ENCODE measurements at regions not wholly inside any gene's neighbourhood (a gene's known extent, or its start where the extent isn't known, plus 50 kb on each side); places are given as distances from the start of the nearest gene placed in this dataset.
"Not testable (repeated sequence)": the region's sequence is repeated elsewhere in the genome, so short reads cannot be mapped to it uniquely, and the experiment has no call there.

DNA sequence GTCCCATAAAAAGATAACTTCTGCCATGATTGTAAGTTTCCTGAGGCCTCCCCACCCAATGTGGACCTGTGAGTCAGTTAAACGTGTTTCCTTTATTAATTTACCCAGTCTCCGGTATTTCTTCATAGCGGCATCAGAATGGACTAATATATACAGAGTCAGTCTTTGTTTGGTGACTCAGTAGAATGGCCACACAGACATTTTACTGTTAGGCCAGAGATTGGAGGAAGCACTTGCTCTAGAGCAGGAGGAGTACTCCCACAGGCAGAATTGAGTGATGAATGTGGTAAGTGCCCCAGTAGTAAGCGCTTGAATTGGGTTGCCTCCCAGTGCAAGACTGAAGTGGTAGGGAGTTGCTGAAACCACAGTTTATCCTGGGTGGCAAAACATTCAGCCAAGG, 149.5 kb upstream of the SMIM30 start:
- no peak for DNase-seq (ENCODE audit: low spot score)
- Histone ChIP-seq H3K4me3 (no peak overlapping the region), H2AFZ (replicated peaks) (no peak overlapping the region), H3K27me3 (no peaks in the 10 kb centered on the region), H3F3A (ENCODE audit: low read depth) (no peaks in the 10 kb centered on the region), H3K9me3 (ENCODE audit: low read depth) (no peaks in the 10 kb centered on the region), H3K36me3 (no peaks in the 10 kb centered on the region), H3K79me2 (ENCODE audit: low read depth) (no peaks in the 10 kb centered on the region), H3K27ac (no peak overlapping the region), H3K4me2 (no peak overlapping the region), H3K9ac (no peak overlapping the region), H4K20me1 (ENCODE audit: low read depth) (no peaks in the 10 kb centered on the region), H3K4me1 (no peaks in the 10 kb centered on the region)
- Mint-ChIP-seq H3K27ac (no peak overlapping the region), H3K27me3 (ENCODE audit: insufficient read depth, low read depth) (no peaks in the 10 kb centered on the region), H3K9me3 (peaks cover 23% of the 10 kb centered on the region), H3K36me3 (no peaks in the 10 kb centered on the region), H3K4me1 (no peaks in the 10 kb centered on the region), H3K4me3 (no peak overlapping the region)
- TF ChIP-seq CTCF (IDR thresholded peaks at IDR 0.05) (no peak), EZH2phosphoT487 (IDR thresholded peaks at IDR 0.05) (no peak), EZH2 (IDR thresholded peaks at IDR 0.05) (no peak)

DNA sequence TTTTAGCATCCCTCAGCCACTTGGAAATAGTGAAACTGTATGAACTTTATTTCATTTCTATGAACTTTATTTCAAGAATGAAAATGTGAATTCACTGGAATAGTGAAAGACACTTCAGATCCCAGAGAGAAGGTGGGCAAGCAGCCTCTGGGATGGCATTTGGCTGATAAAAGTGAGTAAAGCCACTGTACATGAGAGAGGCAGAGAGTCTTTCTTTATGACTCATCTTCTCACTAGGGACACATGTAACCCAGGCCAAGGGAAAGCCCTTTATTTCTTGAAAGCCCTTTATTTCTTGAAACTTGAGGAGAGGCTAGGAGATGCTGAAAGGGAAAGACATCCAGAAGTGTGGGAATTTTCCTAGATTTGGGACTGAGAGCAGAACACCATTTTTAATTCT, 148.9 kb upstream of the SMIM30 start:
- H4K20me1 ChIP-seq (ENCODE audit: low read depth): no peaks in the 10 kb centered on the region
- no peaks in the 10 kb centered on the region for H3F3A ChIP-seq (ENCODE audit: low read depth)
- Mint-ChIP-seq H3K27me3 (ENCODE audit: insufficient read depth, low read depth) (no peaks in the 10 kb centered on the region), H3K27ac (no peak overlapping the region), H3K36me3 (no peaks in the 10 kb centered on the region), H3K4me1 (no peaks in the 10 kb centered on the region), H3K4me3 (no peak overlapping the region), H3K9me3 (peaks cover 23% of the 10 kb centered on the region)
- no peaks in the 10 kb centered on the region for H3K9me3 ChIP-seq (ENCODE audit: low read depth)
- no peaks in the 10 kb centered on the region for H3K4me1 ChIP-seq
- H3K4me2 ChIP-seq: no peak overlapping the region
- no peaks in the 10 kb centered on the region for H3K36me3 ChIP-seq
- H3K27me3 ChIP-seq: no peaks in the 10 kb centered on the region
- H3K4me3 ChIP-seq: no peak overlapping the region
- DNase-seq (ENCODE audit: low spot score): no peak
- H2AFZ ChIP-seq (replicated peaks): no peak overlapping the region
- H3K9ac ChIP-seq: no peak overlapping the region
- H3K79me2 ChIP-seq (ENCODE audit: low read depth): no peaks in the 10 kb centered on the region
- H3K27ac ChIP-seq: no peak overlapping the region
- no peak for TF ChIP-seq EZH2phosphoT487 (IDR thresholded peaks at IDR 0.05)
- TF ChIP-seq CTCF (IDR thresholded peaks at IDR 0.05): no peak
- TF ChIP-seq EZH2 (IDR thresholded peaks at IDR 0.05): no peak

DNA sequence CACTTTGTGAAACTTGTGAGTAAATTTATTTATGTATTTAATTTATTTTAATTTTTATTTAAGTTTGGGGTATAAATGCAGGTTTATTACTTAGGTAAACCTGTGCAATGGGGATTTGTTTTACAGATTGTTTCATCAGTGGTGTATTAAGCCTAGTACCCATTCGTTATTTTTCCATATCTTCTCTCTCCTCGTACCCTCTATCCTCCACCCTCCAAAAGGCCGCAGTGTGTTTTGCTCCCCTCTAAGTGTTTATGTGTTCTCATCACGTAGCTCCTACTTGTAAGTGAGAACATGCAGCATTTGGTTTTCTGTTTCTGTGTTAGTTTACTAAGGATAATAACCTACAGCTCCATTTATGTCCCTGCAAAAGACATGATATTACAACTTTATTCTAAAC, 145.4 kb upstream of the SMIM30 start:
- no peak overlapping the region for H3K4me3 ChIP-seq

GRCh38 chr7:113263215-113263742, 144.9 kb upstream of the SMIM30 start:
- DNase-seq (ENCODE audit: low spot score); H3F3A ChIP-seq (ENCODE audit: low read depth); H3K79me2 ChIP-seq (ENCODE audit: low read depth); H3K27me3 Mint-ChIP-seq (ENCODE audit: insufficient read depth, low read depth); H3K9me3 ChIP-seq (ENCODE audit: low read depth); H2AFZ ChIP-seq (replicated peaks); H3K4me3 ChIP-seq; H3K27ac ChIP-seq; H3K36me3 Mint-ChIP-seq; H3K27ac Mint-ChIP-seq; H3K9me3 Mint-ChIP-seq; H3K4me1 Mint-ChIP-seq; H4K20me1 ChIP-seq (ENCODE audit: low read depth); H3K4me2 ChIP-seq; H3K4me1 ChIP-seq; H3K36me3 ChIP-seq; H3K9ac ChIP-seq; H3K4me3 Mint-ChIP-seq; H3K27me3 ChIP-seq: not testable (repeated sequence)

More for the DNA sequence above, 145.4 kb upstream of the SMIM30 start:
- Histone ChIP-seq H3K9me3 (ENCODE audit: low read depth) (no peaks in the 10 kb centered on the region), H3K36me3 (no peaks in the 10 kb centered on the region), H3K9ac (no peak overlapping the region), H3K27me3 (no peaks in the 10 kb centered on the region), H2AFZ (replicated peaks) (no peak overlapping the region), H3F3A (ENCODE audit: low read depth) (no peaks in the 10 kb centered on the region), H3K4me1 (no peaks in the 10 kb centered on the region), H3K27ac (no peak overlapping the region), H3K4me2 (no peak overlapping the region), H4K20me1 (ENCODE audit: low read depth) (no peaks in the 10 kb centered on the region), H3K79me2 (ENCODE audit: low read depth) (no peaks in the 10 kb centered on the region)
- peaks cover 6% of the 10 kb centered on the region for H3K9me3 Mint-ChIP-seq
- no peak overlapping the region for H3K27ac Mint-ChIP-seq
- DNase-seq (ENCODE audit: low spot score): no peak
- H3K4me3 Mint-ChIP-seq: no peak overlapping the region
- H3K4me1 Mint-ChIP-seq: no peaks in the 10 kb centered on the region
- no peak for TF ChIP-seq CTCF (IDR thresholded peaks at IDR 0.05)
- no peak for TF ChIP-seq EZH2 (IDR thresholded peaks at IDR 0.05)
- no peak for TF ChIP-seq EZH2phosphoT487 (IDR thresholded peaks at IDR 0.05)
- no peaks in the 10 kb centered on the region for H3K36me3 Mint-ChIP-seq
- H3K27me3 Mint-ChIP-seq (ENCODE audit: insufficient read depth, low read depth): no peaks in the 10 kb centered on the region
